HEK293T (cell line): ENCODE measurements at regions not wholly inside any gene's neighbourhood (a gene's known extent, or its start where the extent isn't known, plus 50 kb on each side); places are given as distances from the start of the nearest gene placed in this dataset.

Experiments used
- ELF4 ChIP-seq: fragments of 450-650 bp; IDR thresholded peaks from 2 replicates; pipeline ENCODE4 v1.6.1; 2017; ENCODE audit warnings: antibody characterized with exemption
- FOXK2 ChIP-seq: fragments of 450-650 bp; IDR thresholded peaks from 2 replicates; pipeline ENCODE4 v1.6.1; 2016; ENCODE audit warnings: mild to moderate bottlenecking
- FOXM1 ChIP-seq: fragments of 450-650 bp; IDR thresholded peaks from 2 replicates; pipeline ENCODE4 v1.6.1; 2017; ENCODE audit warnings: mild to moderate bottlenecking, borderline replicate concordance
- SP1 ChIP-seq: fragments of 450-650 bp; IDR thresholded peaks from 2 replicates; pipeline ENCODE4 v1.6.1; 2017

DNA sequence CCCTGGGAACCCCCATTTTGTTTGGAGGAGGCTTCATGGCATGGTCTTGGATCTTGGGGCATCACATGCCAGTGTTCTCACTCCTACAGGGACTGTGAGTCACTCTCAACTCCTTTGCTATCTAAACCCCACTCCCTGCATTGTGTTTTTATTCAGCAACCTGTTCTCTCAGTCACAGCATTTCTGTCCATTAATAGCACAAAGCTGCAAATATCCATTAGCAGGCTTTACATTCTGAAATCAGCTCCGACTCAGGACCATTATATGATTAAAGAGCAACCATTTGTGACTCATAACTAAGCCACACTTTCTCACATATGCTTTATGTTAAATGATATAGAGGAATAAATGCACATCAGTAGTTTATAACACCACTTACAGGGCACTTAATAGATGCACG lies 462.1 kb upstream of the BRINP1 start:
- no peak for TF ChIP-seq SP1
- TF ChIP-seq FOXK2, result no peak
- no peak for TF ChIP-seq FOXM1
- no peak for TF ChIP-seq ELF4
